ENCODE measurements at regions not wholly inside any gene's neighbourhood (a gene's known extent, or its start where the extent isn't known, plus 50 kb on each side); places are given as distances from the start of the nearest gene placed in this dataset.

GRCh38 chr2:155703048-155703447, 629.5 kb downstream of the NR4A2 start:
- DNase-seq (ENCODE audit: extremely low spot score in 2 of 2), result no peak
- H3K9me3 ChIP-seq, result no peaks in the 10 kb centered on the region
- no peaks in the 10 kb centered on the region for H3K27me3 ChIP-seq
- H3K36me3 ChIP-seq, result no peaks in the 10 kb centered on the region
- no peak overlapping the region for H3K4me3 ChIP-seq
- no peak overlapping the region for H3K27ac ChIP-seq
- intact Hi-C loops (cut with DNase I), result no loop called here
- H3K4me1 ChIP-seq, result no peaks in the 10 kb centered on the region
- no peak for TF ChIP-seq POLR2AphosphoS5 (IDR thresholded peaks at IDR 0.05; ENCODE audit: insufficient read depth in 1 of 2, low read depth in 1 of 2)
- TF ChIP-seq CTCF (IDR thresholded peaks at IDR 0.05), result no peak
- TF ChIP-seq POLR2A (IDR thresholded peaks at IDR 0.05), result no peak

GRCh38 chr2:155701721-155702120, 630.8 kb downstream of the NR4A2 start:
- Histone ChIP-seq H3K9me3 (no peaks in the 10 kb centered on the region), H3K4me1 (no peaks in the 10 kb centered on the region), H3K27ac (no peak overlapping the region), H3K27me3 (no peaks in the 10 kb centered on the region), H3K4me3 (no peak overlapping the region), H3K36me3 (no peaks in the 10 kb centered on the region)
- TF ChIP-seq CTCF (IDR thresholded peaks at IDR 0.05), result no peak
- TF ChIP-seq POLR2AphosphoS5 (IDR thresholded peaks at IDR 0.05; ENCODE audit: insufficient read depth in 1 of 2, low read depth in 1 of 2), result no peak
- no peak for TF ChIP-seq POLR2A (IDR thresholded peaks at IDR 0.05)
- no peak for DNase-seq (ENCODE audit: extremely low spot score in 2 of 2)
- intact Hi-C loops (cut with DNase I), result no loop called here

- H3K4me3 ChIP-seq, result no peak overlapping the region
- intact Hi-C loops (cut with DNase I), result no loop called here
These were observed 636.0 kb downstream of the NR4A2 start for GRCh38 chr2:155696571-155696970.

GRCh38 chr2:155695505-155695904, 637.0 kb downstream of the NR4A2 start:
- Histone ChIP-seq H3K27me3 (no peaks in the 10 kb centered on the region), H3K27ac (no peak overlapping the region), H3K4me3 (no peak overlapping the region), H3K9me3 (no peaks in the 10 kb centered on the region), H3K4me1 (no peaks in the 10 kb centered on the region), H3K36me3 (no peaks in the 10 kb centered on the region)
- no peak for DNase-seq (ENCODE audit: extremely low spot score in 2 of 2)
- TF ChIP-seq CTCF (IDR thresholded peaks at IDR 0.05), result no peak
- no peak for TF ChIP-seq POLR2AphosphoS5 (IDR thresholded peaks at IDR 0.05; ENCODE audit: insufficient read depth in 1 of 2, low read depth in 1 of 2)
- no peak for TF ChIP-seq POLR2A (IDR thresholded peaks at IDR 0.05)
- intact Hi-C loops (cut with DNase I), result no loop called here

More at GRCh38 chr2:155696571-155696970, 636.0 kb downstream of the NR4A2 start:
- no peaks in the 10 kb centered on the region for H3K4me1 ChIP-seq
- no peaks in the 10 kb centered on the region for H3K27me3 ChIP-seq
- H3K9me3 ChIP-seq, result no peaks in the 10 kb centered on the region
- no peak for TF ChIP-seq POLR2AphosphoS5 (IDR thresholded peaks at IDR 0.05; ENCODE audit: insufficient read depth in 1 of 2, low read depth in 1 of 2)
- no peak for TF ChIP-seq POLR2A (IDR thresholded peaks at IDR 0.05)
- TF ChIP-seq CTCF (IDR thresholded peaks at IDR 0.05), result no peak
- H3K27ac ChIP-seq, result no peak overlapping the region
- no peaks in the 10 kb centered on the region for H3K36me3 ChIP-seq
- no peak for DNase-seq (ENCODE audit: extremely low spot score in 2 of 2)

GRCh38 chr2:155692856-155693255, 639.7 kb downstream of the NR4A2 start:
- H3K27me3 ChIP-seq, result no peaks in the 10 kb centered on the region
- H3K9me3 ChIP-seq, result no peaks in the 10 kb centered on the region
- no peak overlapping the region for H3K27ac ChIP-seq
- intact Hi-C loops (cut with DNase I), result no loop called here
- H3K4me1 ChIP-seq, result no peaks in the 10 kb centered on the region
- H3K4me3 ChIP-seq, result no peak overlapping the region
- TF ChIP-seq POLR2AphosphoS5 (IDR thresholded peaks at IDR 0.05; ENCODE audit: insufficient read depth in 1 of 2, low read depth in 1 of 2) (no peak), CTCF (IDR thresholded peaks at IDR 0.05) (no peak), POLR2A (IDR thresholded peaks at IDR 0.05) (no peak)
- H3K36me3 ChIP-seq, result no peaks in the 10 kb centered on the region
- no peak for DNase-seq (ENCODE audit: extremely low spot score in 2 of 2)
